HG03039 (cell line): ENCODE measurements at regions not wholly inside any gene's neighbourhood (a gene's known extent, or its start where the extent isn't known, plus 50 kb on each side); places are given as distances from the start of the nearest gene placed in this dataset.
"Not testable (repeated sequence)": the region's sequence is repeated elsewhere in the genome, so short reads cannot be mapped to it uniquely, and the experiment has no call there.

Experiments
- ATAC-seq: cut with Tn5 transposase; IDR thresholded peaks from one replicate; pipeline ENCODE4 v1.9.1; 2021; ENCODE audit warnings: mild to moderate bottlenecking, moderate library complexity; ENCODE audit not compliant: unreplicated experiment

- no peak for ATAC-seq
Observed at GRCh38 chr2:118430510-118431164, 342.4 kb downstream of the INSIG2 start.

GRCh38 chr2:118425191-118425590 lies 336.9 kb downstream of the INSIG2 start:
- no peak for ATAC-seq

GRCh38 chr2:118423776-118424175 lies 335.5 kb downstream of the INSIG2 start:
- ATAC-seq, result no peak

GRCh38 chr2:118421648-118422047 lies 333.4 kb downstream of the INSIG2 start:
- no peak for ATAC-seq

GRCh38 chr2:118417406-118418120 lies 329.3 kb downstream of the INSIG2 start:
- ATAC-seq, result no peak

- not testable (repeated sequence) for ATAC-seq
Observed at GRCh38 chr2:118415186-118415585, 326.9 kb downstream of the INSIG2 start.

GRCh38 chr2:118403658-118404451 lies 315.6 kb downstream of the INSIG2 start:
- no peak for ATAC-seq

- no peak for ATAC-seq
Observed at GRCh38 chr2:118388771-118389170, 300.5 kb downstream of the INSIG2 start.

GRCh38 chr2:118387509-118387908 lies 299.2 kb downstream of the INSIG2 start:
- no peak for ATAC-seq

GRCh38 chr2:118386641-118387302 lies 298.5 kb downstream of the INSIG2 start:
- ATAC-seq, result no peak

GRCh38 chr2:118380915-118381653 lies 292.8 kb downstream of the INSIG2 start:
- ATAC-seq, result no peak

- ATAC-seq, result no peak
Observed at GRCh38 chr2:118375907-118376485, 287.7 kb downstream of the INSIG2 start.

GRCh38 chr2:118374974-118375755 lies 286.9 kb downstream of the INSIG2 start:
- no peak for ATAC-seq

- ATAC-seq, result no peak
Observed at GRCh38 chr2:118372886-118373830, 284.9 kb downstream of the INSIG2 start.

- ATAC-seq, result no peak
Observed at GRCh38 chr2:118371515-118371914, 283.2 kb downstream of the INSIG2 start.

- not testable (repeated sequence) for ATAC-seq
Observed at GRCh38 chr2:118369521-118369920, 281.2 kb downstream of the INSIG2 start.

GRCh38 chr2:118363604-118364003 lies 275.3 kb downstream of the INSIG2 start:
- no peak for ATAC-seq

- ATAC-seq, result no peak
Observed at GRCh38 chr2:118356051-118356450, 267.8 kb downstream of the INSIG2 start.
